Pons (tissue), 1 donor: ENCODE measurements at regions not wholly inside any gene's neighbourhood (a gene's known extent, or its start where the extent isn't known, plus 50 kb on each side); places are given as distances from the start of the nearest gene placed in this dataset.

Source experiments
- DNase-seq: peaks from one replicate; pipeline ENCODE4 v3.0.0-alpha.2; 2016; ENCODE audit warnings: low spot score

DNA sequence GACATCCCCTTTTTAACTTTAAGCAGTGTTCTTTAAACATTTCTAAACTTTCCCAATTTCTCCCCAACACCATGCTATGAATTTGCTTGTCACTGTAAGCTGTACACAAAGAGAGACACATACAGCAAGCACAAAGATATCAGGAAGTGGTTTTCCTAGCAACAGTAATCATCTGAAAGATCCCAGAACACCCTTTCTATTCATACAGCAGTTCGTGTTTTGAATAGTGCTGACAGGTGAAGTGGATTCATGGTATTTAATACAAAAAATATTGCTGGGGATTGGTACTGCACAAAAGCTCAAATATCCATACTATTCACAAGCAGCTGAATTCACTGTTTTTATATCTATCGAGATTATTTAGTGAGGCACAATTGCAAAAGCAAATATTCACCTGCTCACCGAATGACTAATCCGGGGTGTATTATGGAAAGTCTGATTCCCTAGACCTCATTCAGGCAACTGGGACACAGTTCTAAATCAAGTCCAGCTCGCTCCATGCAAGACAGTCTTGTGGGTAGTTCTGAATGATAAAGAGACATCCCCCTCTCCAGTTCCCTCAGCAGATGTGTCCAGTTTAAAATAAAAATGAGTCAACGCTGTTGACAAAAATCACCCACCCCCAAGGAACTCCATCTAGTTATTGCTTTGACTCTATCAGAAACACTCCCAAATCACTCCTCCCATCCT is 107.1 kb upstream of the TSHZ2 start:
- DNase-seq = no peak

DNA sequence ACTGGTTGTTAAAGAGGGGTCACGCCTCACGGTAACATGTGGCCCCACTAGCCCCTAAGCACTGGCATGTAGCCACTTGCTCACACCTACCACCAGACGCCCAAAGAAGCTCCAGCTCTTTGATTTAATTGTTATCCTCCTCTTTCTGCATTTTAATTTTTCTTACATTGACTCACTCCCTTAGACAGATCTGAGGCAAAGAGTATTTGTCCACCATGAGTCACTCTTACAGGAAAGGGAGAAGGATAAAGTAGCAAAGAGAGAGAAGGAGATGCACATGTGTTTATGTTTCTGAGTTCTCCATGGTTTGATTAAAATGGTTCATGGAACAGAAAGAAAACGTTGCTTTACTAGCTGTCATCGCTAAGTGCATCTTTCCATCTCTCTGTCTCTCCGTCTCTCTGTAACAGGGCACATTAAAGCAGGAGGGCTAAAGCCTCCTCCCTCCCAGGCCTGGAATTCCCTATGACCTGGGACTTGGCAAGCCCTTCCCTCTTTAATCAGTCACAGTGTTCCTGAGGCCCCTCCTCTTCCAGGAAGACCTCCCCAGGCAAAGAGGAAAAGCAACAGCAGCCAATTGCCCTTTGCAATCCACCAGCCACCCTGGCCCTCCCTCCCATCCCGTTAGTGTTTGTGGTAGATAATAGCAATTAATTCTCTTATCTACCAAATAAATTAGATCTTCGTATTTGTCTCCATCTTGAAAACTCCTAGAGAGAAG is 112.8 kb upstream of the TSHZ2 start:
- DNase-seq = no peak

DNA sequence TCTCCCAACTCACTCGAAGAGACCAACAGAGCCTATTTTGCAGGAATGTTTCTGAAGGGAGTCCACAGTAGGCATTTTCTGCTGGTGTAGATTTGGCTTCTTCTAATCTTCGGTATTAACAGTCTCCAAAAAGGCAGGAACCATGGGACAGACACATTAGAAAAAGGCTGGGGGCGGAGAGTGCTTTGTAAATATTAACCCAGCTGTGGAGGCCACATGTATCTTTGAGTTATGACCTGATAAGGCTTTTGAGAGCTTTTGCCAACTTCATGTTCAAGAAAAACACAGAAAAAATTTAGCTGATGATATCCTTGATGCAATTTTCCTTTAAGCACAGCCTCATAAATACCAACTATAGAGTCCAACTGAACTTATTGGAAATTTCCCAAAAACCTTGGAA is 119.4 kb upstream of the TSHZ2 start:
- DNase-seq = no peak

- DNase-seq = no peak
Measured at GRCh38 chr20:52847731-52848359, 124.3 kb upstream of the TSHZ2 start.

- no peak for DNase-seq
Measured at GRCh38 chr20:52847029-52847660, 125.0 kb upstream of the TSHZ2 start.

- no peak for DNase-seq
Measured at GRCh38 chr20:52845044-52845443, 127.1 kb upstream of the TSHZ2 start.

- DNase-seq = no peak
Measured at GRCh38 chr20:52843425-52843824, 128.7 kb upstream of the TSHZ2 start.

GRCh38 chr20:52841003-52841402 is 131.2 kb upstream of the TSHZ2 start:
- DNase-seq = no peak

DNA sequence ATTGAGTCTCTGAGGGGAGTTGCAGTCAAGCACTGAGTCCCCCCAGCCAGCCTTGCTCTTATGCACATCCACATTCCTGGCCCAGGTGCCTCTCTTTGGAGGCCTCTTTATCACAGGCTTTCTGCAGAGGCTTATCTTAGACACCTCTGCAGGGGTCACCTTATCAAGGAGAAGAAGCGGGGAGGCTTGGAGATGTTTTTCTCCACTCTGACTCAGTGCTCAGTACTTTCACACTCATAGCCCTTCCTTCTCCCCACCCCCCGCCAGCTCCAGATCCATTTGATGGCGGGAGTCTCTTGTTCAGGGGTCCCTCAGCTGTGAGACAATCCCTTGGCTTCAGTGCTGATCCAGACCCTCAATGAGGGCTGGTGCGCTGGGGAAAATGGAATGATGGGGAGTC is 132.1 kb upstream of the TSHZ2 start:
- no peak for DNase-seq

DNA sequence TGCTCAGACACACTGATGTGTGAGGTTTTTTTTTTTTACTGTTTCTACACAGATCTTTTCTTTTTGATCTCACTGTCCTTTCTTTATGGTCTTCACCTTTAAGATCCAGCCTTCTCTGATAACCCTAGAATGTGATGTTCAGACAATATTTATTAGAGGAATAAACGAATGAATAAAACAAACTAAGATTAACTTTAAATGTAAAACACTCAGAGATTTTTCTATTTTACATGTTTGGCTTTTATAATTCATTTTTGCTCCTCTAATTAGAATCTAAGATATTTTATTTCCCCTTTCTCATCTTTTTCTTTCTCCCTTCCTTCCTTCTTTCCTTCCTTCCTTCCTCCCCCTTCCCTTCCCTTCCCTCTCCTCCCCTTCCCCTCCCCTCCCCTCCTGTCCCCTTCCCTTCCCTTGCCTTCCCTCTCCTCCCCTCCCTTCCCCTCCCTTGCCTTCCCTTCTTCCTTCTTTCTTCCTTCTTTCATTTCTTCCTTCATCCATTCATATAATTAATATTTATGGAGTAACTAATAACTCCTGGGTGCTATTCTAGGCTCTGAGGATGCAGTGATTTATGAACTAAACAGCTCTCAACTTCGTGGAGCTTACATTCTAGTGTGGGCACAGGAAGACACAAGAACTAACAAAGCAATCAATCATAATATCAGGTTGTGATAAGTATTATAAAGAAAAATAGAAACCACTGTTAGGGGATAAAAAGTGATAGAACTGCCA is 133.5 kb upstream of the TSHZ2 start:
- DNase-seq = no peak

DNA sequence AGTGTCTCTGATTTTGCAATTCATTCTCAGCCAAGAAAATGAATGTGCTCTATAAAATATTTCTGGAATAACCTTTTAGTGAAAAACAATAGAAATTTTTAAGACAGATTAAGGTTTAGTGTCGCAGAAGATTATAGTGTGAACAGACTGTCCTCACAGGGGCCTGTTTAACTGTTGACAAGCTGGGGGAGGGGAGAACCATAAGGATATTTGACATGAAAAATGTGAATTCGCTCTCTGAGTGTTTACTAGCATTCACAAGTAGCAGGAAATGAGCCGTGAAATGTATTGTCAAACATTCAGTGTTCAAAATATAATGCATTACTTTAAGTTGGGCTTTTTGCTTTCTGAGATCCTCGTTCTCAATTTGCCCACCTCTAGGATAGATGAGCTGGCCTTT is 134.8 kb upstream of the TSHZ2 start:
- DNase-seq = no peak

DNA sequence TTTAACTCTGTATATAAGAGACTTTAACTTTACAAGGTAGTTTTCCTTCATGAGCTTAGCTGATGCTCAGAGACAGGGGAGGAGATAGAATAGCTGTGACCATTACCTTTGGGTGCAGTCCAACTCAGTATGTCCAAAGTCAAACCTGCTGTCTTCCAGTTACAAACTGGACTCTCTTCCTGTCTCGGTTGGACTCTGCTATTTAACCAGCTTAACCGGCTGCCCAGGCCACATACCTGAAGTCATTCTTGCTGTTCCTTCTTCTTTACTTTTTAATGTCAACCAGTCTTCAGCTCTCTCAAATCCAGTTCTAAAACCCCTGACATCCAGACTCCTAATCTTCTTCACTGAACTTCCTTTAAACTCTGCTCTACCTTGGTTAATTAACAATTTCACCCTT is 138.3 kb upstream of the TSHZ2 start:
- no peak for DNase-seq

DNA sequence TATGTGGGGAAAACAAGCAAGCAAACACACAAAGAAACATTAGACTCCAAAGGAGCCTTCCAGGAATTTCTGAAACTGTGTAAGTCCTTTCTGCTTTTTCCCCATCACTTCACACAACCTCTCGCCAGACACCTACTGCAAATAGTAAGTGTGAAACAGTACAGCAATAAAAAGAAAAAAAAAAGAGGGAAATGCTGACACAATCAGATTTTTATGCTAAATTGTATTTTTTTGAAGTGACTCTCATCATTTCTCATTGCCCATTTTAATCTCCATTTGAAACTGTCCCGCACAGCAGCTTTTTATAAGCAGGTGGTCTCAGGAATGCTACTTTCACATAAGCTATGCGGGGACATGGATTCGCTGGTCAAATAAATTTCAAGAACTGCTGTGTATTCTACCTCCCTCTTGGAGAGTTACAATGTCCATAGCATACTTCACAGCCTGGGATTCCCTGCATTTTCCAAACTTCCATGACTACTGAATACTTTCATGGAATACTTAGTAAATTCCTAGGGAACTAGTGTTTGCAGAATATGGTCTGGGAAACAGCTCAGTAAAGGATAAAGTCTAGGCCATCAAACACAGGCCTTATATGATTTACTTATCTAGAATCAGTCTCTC is 139.9 kb upstream of the TSHZ2 start:
- no peak for DNase-seq

DNA sequence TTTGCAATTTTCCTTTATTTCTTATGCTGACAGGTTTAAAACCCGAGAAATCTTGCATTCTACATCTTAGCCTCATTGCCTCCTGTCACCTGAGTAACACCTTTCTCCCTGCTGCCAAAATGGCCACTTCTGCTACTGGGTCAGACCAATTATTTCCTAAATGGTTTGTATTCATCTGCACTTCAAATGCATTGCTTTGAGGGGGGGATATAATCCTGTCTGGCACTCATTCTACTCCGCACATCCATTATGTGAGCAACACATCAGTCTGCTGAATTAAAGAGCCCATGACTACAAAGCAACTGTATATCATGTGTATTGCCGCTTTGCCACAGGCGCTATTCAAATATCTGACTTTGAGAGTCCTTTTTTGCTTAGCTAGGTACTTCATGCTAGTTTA is 141.6 kb upstream of the TSHZ2 start:
- DNase-seq = no peak

DNA sequence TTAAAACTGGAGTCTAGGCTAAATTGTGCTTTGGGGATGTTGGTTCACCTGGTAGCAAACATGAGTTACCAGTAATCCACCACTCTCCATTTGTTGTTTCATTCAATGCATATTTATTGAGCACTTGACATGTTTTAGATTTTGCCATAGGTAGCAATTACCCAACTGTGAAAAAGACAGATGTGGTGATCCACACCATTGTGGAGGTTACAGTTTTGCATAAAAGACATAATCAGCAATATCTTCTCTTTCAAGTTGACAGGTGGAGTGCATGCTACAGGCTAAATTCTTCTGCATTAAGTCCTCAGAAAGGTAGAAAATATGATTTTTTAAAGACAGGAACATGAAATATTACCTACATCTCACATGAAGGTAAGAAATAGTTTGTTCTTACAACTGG is 143.0 kb upstream of the TSHZ2 start:
- DNase-seq = no peak

GRCh38 chr20:52828199-52828598 is 144.0 kb upstream of the TSHZ2 start:
- DNase-seq = no peak

- no peak for DNase-seq
Measured at GRCh38 chr20:52826722-52827121, 145.4 kb upstream of the TSHZ2 start.

DNA sequence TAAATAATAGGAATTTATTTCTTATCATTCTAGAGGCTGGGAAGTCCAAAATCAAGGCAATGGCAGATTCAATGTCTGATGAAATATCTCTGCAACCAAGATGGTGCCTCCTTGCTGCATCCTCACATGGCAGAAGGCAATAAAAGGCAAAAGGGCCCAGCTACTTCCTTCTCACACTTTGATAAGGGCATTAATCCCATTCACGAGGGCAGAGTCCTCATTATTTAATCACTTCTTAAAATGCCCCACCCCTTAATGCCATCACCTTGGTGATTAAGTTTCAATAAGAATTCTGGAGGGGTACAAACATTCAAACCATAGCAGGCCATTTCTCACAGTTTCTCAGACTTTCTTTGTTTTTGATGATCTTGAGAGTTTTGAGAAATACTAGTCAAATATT is 145.8 kb upstream of the TSHZ2 start:
- no peak for DNase-seq

GRCh38 chr20:52824494-52825216 is 147.5 kb upstream of the TSHZ2 start:
- no peak for DNase-seq

- DNase-seq = no peak
Measured at GRCh38 chr20:52823303-52823702, 148.9 kb upstream of the TSHZ2 start.

GRCh38 chr20:52820641-52821292 is 151.4 kb upstream of the TSHZ2 start:
- DNase-seq = no peak
